Tibial nerve (tissue), 4 donors: ENCODE measurements at regions not wholly inside any gene's neighbourhood (a gene's known extent, or its start where the extent isn't known, plus 50 kb on each side); places are given as distances from the start of the nearest gene placed in this dataset.
"Not testable (repeated sequence)": the region's sequence is repeated elsewhere in the genome, so short reads cannot be mapped to it uniquely, and the experiment has no call there.

Source experiments
- DNase-seq, 2 donors: peaks; one replicate each; pipeline ENCODE4 v3.0.0-alpha.2; 2019; ENCODE audit warnings: low spot score in 2 of 2
- H3K27ac ChIP-seq, 4 donors: fragments of 200-600 bp; sonication (generic) in 3 of 4; one replicate each; pipeline ENCODE4 v1.5.1; 2017 to 2019; ENCODE audit warnings: mild to moderate bottlenecking in 1 of 4
- H3K27me3 ChIP-seq, 2 donors: fragments of 200-600 bp; sonication (generic) in 1 of 2; one replicate each; pipeline versions ENCODE4 v1.5.1 to v1.6.0; 2017 to 2019
- H3K36me3 ChIP-seq, 3 donors: fragments of 200-600 bp; sonication (generic); one replicate each; pipeline ENCODE4 v1.5.1; 2018 to 2019
- H3K4me1 ChIP-seq, 4 donors: fragments of 200-600 bp; sonication (generic) in 3 of 4; one replicate each; pipeline ENCODE4 v1.5.1; 2017 to 2019
- H3K4me3 ChIP-seq, 4 donors: fragments of 200-600 bp; sonication (generic) in 3 of 4; one replicate each; pipeline ENCODE4 v1.5.1; 2017 to 2019; ENCODE audit warnings: mild to moderate bottlenecking in 1 of 4, moderate library complexity in 1 of 4
- H3K9me3 ChIP-seq, 4 donors: fragments of 200-600 bp; sonication (generic) in 3 of 4; one replicate each; pipeline ENCODE4 v1.5.1; 2017 to 2019
- EP300 ChIP-seq, 2 donors: sonication (generic); formaldehyde crosslinking; IDR thresholded peaks; one replicate each; pipeline ENCODE4 v1.6.1; 2017; ENCODE audit warnings: antibody characterized with exemption in 2 of 2, mild to moderate bottlenecking in 1 of 2
- POLR2A ChIP-seq, 2 donors: fragments of 450-650 bp; IDR thresholded peaks; one replicate each; pipeline ENCODE4 v1.6.1; 2017; ENCODE audit warnings: antibody characterized with exemption in 2 of 2, mild to moderate bottlenecking in 2 of 2, moderate library complexity in 2 of 2
- WGBS, 2 donors: methylation state at CpG; one replicate each; pipeline ENCODE4 v1.1.5; 2018; 5-methylcytosine and 5-hydroxymethylcytosine counted together
- TF ChIP-seq, protein P1 (sequence below), 5 experiments: fragments of 200-600 bp in 3 of 5; fragments of 450-650 bp in 2 of 5; sonication (generic) in 3 of 5; IDR thresholded peaks; one replicate each; pipeline ENCODE4 v1.5.1; 2016 to 2019; ENCODE audit warnings: antibody characterized with exemption in 5 of 5, mild to moderate bottlenecking in 3 of 5, moderate library complexity in 2 of 5

DNA sequence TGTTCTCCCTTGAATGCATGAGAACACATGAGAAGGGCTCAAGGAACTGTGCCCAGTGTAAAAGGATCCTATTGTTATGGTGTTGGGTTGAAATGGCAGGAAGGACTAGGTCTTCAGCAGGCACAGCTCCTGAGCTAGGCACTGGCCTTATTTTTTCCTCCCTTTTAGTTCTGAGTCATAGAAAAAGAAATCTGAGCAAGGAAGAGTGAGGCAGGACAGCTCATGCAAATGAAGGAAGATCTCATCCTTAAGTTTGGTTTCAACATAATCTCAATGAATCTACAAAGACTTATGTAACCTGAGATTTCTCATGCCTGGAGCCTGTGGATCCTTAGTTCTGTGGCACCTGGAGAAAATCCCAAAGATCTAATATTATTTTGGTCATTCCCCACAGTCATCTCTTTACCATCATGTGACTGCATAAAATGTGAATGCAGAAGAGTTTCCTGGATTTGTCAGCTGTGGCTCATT lies 188.6 kb upstream of the TBL1XR1 start:
- Histone ChIP-seq H3K36me3 (no peaks in the 10 kb centered on the region), H3K9me3 (peaks cover 0 to 3% (median 1%) of the 10 kb centered on the region in 4 donors), H3K4me1 (no peaks in the 10 kb centered on the region), H3K27ac (no peak overlapping the region), H3K27me3 (no peaks in the 10 kb centered on the region), H3K4me3 (no peak overlapping the region)
- TF ChIP-seq EP300 (IDR thresholded peaks at IDR 0.05) = no peak
- TF ChIP-seq POLR2A (IDR thresholded peaks at IDR 0.05) = no peak
- TF ChIP-seq, protein P1, sequence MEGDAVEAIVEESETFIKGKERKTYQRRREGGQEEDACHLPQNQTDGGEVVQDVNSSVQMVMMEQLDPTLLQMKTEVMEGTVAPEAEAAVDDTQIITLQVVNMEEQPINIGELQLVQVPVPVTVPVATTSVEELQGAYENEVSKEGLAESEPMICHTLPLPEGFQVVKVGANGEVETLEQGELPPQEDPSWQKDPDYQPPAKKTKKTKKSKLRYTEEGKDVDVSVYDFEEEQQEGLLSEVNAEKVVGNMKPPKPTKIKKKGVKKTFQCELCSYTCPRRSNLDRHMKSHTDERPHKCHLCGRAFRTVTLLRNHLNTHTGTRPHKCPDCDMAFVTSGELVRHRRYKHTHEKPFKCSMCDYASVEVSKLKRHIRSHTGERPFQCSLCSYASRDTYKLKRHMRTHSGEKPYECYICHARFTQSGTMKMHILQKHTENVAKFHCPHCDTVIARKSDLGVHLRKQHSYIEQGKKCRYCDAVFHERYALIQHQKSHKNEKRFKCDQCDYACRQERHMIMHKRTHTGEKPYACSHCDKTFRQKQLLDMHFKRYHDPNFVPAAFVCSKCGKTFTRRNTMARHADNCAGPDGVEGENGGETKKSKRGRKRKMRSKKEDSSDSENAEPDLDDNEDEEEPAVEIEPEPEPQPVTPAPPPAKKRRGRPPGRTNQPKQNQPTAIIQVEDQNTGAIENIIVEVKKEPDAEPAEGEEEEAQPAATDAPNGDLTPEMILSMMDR (IDR thresholded peaks at IDR 0.05) = no peak
- no peak for DNase-seq

DNA sequence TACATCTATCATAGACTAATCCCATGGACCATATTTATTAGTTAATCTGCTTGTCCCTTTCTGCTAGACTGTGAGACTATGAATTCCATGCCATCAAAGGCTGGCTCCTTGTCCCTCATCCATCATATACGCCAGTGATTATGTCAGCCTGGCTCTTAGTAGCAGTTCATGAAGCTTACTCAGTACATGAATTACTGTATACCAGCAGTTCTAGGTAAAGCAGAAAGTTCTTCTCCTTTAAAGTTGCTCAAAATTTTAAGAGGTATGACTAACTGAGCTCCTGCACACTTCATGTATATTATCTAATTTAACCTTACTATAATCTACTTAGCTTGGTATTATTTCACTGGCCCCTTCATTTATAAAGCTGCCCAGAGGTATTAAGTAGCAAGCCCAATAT lies 190.9 kb upstream of the TBL1XR1 start:
- TF ChIP-seq POLR2A (IDR thresholded peaks at IDR 0.05) (no peak), EP300 (IDR thresholded peaks at IDR 0.05) (no peak)
- TF ChIP-seq, protein P1 (IDR thresholded peaks at IDR 0.05) = no peak
- Histone ChIP-seq H3K4me3 (no peak overlapping the region), H3K9me3 (no peaks in the 10 kb centered on the region), H3K36me3 (no peaks in the 10 kb centered on the region), H3K27ac (no peak overlapping the region), H3K4me1 (no peaks in the 10 kb centered on the region), H3K27me3 (no peaks in the 10 kb centered on the region)
- WGBS, 2 donors = 89 to 94% methylated on average over 1 of the region's 1 CpG
- DNase-seq = no peak

DNA sequence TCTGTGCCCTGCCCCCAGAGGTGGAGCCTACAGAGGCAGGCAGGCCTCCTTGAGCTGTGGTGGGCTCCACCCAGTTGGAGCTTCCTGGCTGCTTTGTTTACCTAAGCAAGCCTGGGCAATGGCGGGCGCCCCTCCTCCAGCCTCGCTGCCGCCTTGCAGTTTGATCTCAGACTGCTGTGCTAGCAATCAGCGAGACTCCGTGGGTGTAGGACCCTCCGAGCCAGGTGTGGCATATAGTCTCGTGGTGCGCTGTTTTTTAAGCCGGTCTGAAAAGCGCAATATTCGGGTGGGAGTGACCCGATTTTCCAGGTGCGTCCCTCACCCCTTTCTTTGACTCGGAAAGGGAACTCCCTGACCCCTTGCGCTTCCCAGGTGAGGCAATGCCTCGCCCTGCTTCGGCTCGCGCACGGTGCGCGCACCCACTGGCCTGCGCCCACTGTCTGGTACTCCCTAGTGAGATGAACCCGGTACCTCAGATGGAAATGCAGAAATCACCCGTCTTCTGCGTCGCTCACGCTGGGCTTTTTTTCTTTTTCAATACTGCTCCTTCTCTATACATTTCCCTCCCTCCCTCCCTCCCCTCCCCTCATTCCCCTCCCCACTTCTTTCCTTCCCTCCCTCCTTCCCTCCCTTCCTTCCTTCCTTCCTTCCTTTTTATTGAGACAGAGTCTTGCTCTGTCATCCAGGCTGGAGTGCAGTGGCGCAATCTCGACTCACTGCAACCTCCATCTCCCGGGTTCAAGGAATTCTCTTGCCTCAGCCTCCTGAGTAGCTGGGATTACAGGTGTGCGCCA lies 197.1 kb upstream of the TBL1XR1 start:
- not testable (repeated sequence) for H3K4me1 ChIP-seq, H3K9me3 ChIP-seq, H3K27me3 ChIP-seq, H3K4me3 ChIP-seq, H3K27ac ChIP-seq, DNase-seq, H3K36me3 ChIP-seq
- WGBS, 2 donors = 84 to 89% methylated on average over 25 to 31 of the region's 33 CpGs

DNA sequence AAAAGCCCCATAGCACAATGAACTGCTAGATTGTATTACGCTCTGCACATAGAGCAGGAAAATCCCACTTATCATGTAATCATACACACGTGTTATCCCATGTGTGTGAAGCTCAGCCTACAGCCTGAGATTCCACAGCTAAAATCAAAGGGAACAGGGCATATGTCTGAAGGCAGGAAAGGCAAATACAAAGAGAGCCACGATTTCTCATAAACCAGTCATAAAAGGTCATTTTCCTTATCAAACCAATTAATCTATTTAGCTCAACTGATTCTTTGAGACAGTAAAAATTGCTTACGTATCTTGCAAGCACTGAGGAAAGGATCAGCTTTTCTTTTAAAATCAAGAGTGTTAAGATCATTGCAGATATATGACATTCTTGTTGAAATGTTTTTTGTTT lies 199.5 kb upstream of the TBL1XR1 start:
- H3K4me3 ChIP-seq = no peak overlapping the region
- H3K36me3 ChIP-seq = no peaks in the 10 kb centered on the region
- H3K9me3 ChIP-seq = no peaks in the 10 kb centered on the region
- no peak overlapping the region for H3K27ac ChIP-seq
- TF ChIP-seq, protein P1 (IDR thresholded peaks at IDR 0.05) = no peak
- TF ChIP-seq EP300 (IDR thresholded peaks at IDR 0.05) (no peak), POLR2A (IDR thresholded peaks at IDR 0.05) (no peak)
- WGBS, 2 donors = 68 to 69% methylated on average over 4 of the region's 4 CpGs
- no peak for DNase-seq
- H3K27me3 ChIP-seq = no peaks in the 10 kb centered on the region
- no peaks in the 10 kb centered on the region for H3K4me1 ChIP-seq

DNA sequence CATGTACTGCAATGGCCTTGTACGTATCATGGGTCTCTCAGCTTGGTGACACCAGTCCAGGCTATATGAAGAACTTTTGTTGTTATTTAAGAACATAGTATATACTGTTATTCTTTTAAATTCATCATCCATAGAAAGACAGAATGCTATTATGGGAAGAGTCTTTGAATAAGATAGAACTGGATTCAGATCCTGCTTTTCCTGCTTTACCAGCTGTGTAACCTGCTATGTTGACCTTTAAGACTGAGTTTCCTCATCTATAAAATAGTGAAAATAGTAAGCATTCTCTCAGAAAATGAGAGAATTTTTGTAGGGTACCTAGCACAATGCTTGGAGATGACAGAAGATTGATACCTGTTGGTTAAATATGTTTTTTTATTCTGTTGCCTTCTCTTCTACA lies 204.1 kb upstream of the TBL1XR1 start:
- DNase-seq = no peak
- no peaks in the 10 kb centered on the region for H3K36me3 ChIP-seq
- H3K9me3 ChIP-seq = no peaks in the 10 kb centered on the region
- H3K27ac ChIP-seq = no peak overlapping the region
- no peaks in the 10 kb centered on the region for H3K27me3 ChIP-seq
- no peaks in the 10 kb centered on the region for H3K4me1 ChIP-seq
- H3K4me3 ChIP-seq = no peak overlapping the region
- WGBS, 2 donors = 100% methylated on average over 1 of the region's 1 CpG
- TF ChIP-seq, protein P1 (IDR thresholded peaks at IDR 0.05) = no peak
- TF ChIP-seq EP300 (IDR thresholded peaks at IDR 0.05) (no peak), POLR2A (IDR thresholded peaks at IDR 0.05) (no peak)
